IMR-90 (cell line): ENCODE measurements at regions not wholly inside any gene's neighbourhood (a gene's known extent, or its start where the extent isn't known, plus 50 kb on each side); places are given as distances from the start of the nearest gene placed in this dataset.
A peak's percentile ranks its signal among the peaks of the same experiment; 100 is the strongest.

Experiments used
- ATAC-seq: fragments of 200-7000 bp; cut with Tn5 transposase; 2 replicates; pipeline ENCODE4 v1.9.1; 2020; ENCODE audit warnings: low read depth, mild to moderate bottlenecking, moderate library complexity
- BruUV-seq: library from RNA; stranded (reverse); fragments of 400-500 nt; replicated peaks from 2 replicates; lab custom pipeline; 2021; lab: Mats Ljungman, UMichigan
- CTCF ChIA-PET: fragments of 300-600 bp; formaldehyde crosslinking; extraction: SDS; loops from one replicate; lab custom pipeline; 2021; ENCODE audit warnings: antibody characterized with exemption; lab: Yijun Ruan, JAX
- POLR2A ChIA-PET: fragments of 300-600 bp; sonication (Branson Sonifier 250); formaldehyde crosslinking; loops from one replicate; lab custom pipeline; 2022; ENCODE audit warnings: antibody characterized with exemption; ENCODE audit not compliant: unreplicated experiment; lab: Charles Lee
- DNase-seq: peaks from one replicate; pipeline ENCODE4 v3.0.0; 2013
- H2AFZ ChIP-seq: replicated peaks from 2 replicates; pipeline ENCODE3; 2013; ENCODE audit warnings: low read length, mild to moderate bottlenecking; ENCODE audit not compliant: poor library complexity
- H2AK5ac ChIP-seq: 2 replicates; pipeline ENCODE4 v1.6.1; 2013; ENCODE audit warnings: low read depth, low read length, inconsistent platforms
- H2AK9ac ChIP-seq: replicated peaks from 2 replicates; pipeline ENCODE3; 2013; ENCODE audit warnings: mild to moderate bottlenecking, low read depth, low read length, moderate library complexity; ENCODE audit not compliant: poor library complexity
- H2BK120ac ChIP-seq: 2 replicates; pipeline ENCODE4 v1.6.1; 2013; ENCODE audit warnings: low read depth, low read length, inconsistent platforms
- H2BK15ac ChIP-seq: 3 replicates; pipeline ENCODE4 v1.6.1; 2013; ENCODE audit warnings: low read depth, low read length, inconsistent platforms
- H2BK20ac ChIP-seq: 2 replicates; pipeline ENCODE4 v1.6.1; 2013; ENCODE audit warnings: low read depth, mild to moderate bottlenecking, inconsistent platforms, low read length, moderate library complexity
- H2BK5ac ChIP-seq: 2 replicates; pipeline ENCODE4 v1.6.1; 2013; ENCODE audit warnings: mild to moderate bottlenecking, low read depth, low read length, inconsistent platforms; ENCODE audit not compliant: poor library complexity, severe bottlenecking
- H3K14ac ChIP-seq: replicated peaks from 2 replicates; pipeline ENCODE4 v1.6.1; 2013; ENCODE audit warnings: low read depth, low read length, inconsistent platforms
- H3K18ac ChIP-seq: 2 replicates; pipeline ENCODE4 v1.6.1; 2013; ENCODE audit warnings: low read depth, low read length, control low read depth
- H3K23ac ChIP-seq: 2 replicates; pipeline ENCODE4 v1.6.1; 2013; ENCODE audit warnings: low read depth, low read length, inconsistent platforms
- H3K27ac ChIP-seq: 2 replicates; pipeline ENCODE4 v1.5.1; 2013; ENCODE audit warnings: mild to moderate bottlenecking, control low read depth, low read length; ENCODE audit not compliant: insufficient read depth
- H3K27me3 ChIP-seq: 2 replicates; pipeline ENCODE4 v1.6.1; 2013; ENCODE audit warnings: low read length; ENCODE audit not compliant: control insufficient read depth, insufficient read depth
- H3K36me3 ChIP-seq: 2 replicates; pipeline ENCODE4 v1.6.1; 2013; ENCODE audit warnings: low read length, mixed read lengths; ENCODE audit not compliant: control insufficient read depth, insufficient read depth
- H3K4ac ChIP-seq: 2 replicates; pipeline ENCODE4 v1.6.1; 2013; ENCODE audit warnings: low read depth, low read length, inconsistent platforms
- H3K4me1 ChIP-seq: 2 replicates; pipeline ENCODE4 v1.6.1; 2013; ENCODE audit warnings: low read length, mixed read lengths; ENCODE audit not compliant: control insufficient read depth, insufficient read depth
- H3K4me2 ChIP-seq: 2 replicates; pipeline ENCODE4 v1.6.1; 2013; ENCODE audit warnings: low read depth, mild to moderate bottlenecking, control low read depth, low read length, moderate library complexity
- H3K4me3 ChIP-seq: 2 replicates; pipeline ENCODE4 v1.5.1; 2013; ENCODE audit warnings: low read depth, mild to moderate bottlenecking, control low read depth, low read length, moderate library complexity; ENCODE audit not compliant: insufficient read depth
- H3K56ac ChIP-seq: 2 replicates; pipeline ENCODE4 v1.6.1; 2013; ENCODE audit warnings: low read length, inconsistent platforms; ENCODE audit not compliant: insufficient read depth; ENCODE audit errors: extremely low read depth
- H3K79me1 ChIP-seq, 2 experiments: 2 replicates each; pipeline ENCODE4 v1.6.1; 2013; ENCODE audit warnings: low read length in 2 of 2, inconsistent platforms in 1 of 2, low read depth in 1 of 2
- H3K9ac ChIP-seq: 2 replicates; pipeline ENCODE4 v1.6.1; 2013; ENCODE audit warnings: low read depth, low read length, control low read depth
- H3K9me1 ChIP-seq: 2 replicates; pipeline ENCODE4 v1.6.1; 2013; ENCODE audit warnings: low read length, inconsistent platforms; ENCODE audit not compliant: insufficient read depth
- H3K9me3 ChIP-seq: 2 replicates; pipeline ENCODE4 v1.6.1; 2013; ENCODE audit warnings: low read length; ENCODE audit not compliant: control insufficient read depth, insufficient read depth
- H4K20me1 ChIP-seq: 2 replicates; pipeline ENCODE4 v1.6.1; 2013; ENCODE audit warnings: low read length, inconsistent platforms; ENCODE audit not compliant: insufficient read depth
- H4K5ac ChIP-seq: 2 replicates; pipeline ENCODE4 v1.6.1; 2013; ENCODE audit warnings: mild to moderate bottlenecking, low read depth, low read length, control low read depth
- H4K8ac ChIP-seq, 2 experiments: 2 replicates each; pipeline ENCODE4 v1.6.1; 2013; ENCODE audit warnings: low read depth in 2 of 2, low read length in 2 of 2, control low read depth in 1 of 2, inconsistent platforms in 1 of 2
- H4K91ac ChIP-seq: 2 replicates; pipeline ENCODE4 v1.6.1; 2013; ENCODE audit warnings: low read depth, low read length, inconsistent platforms; ENCODE audit not compliant: insufficient read depth
- CEBPB ChIP-seq: IDR thresholded peaks from 2 replicates; pipeline ENCODE4 v1.6.1; 2012; ENCODE audit warnings: low read depth, low read length, improper control_type of control experiment
- CHD1 ChIP-seq: IDR thresholded peaks from 2 replicates; pipeline ENCODE4 v1.6.1; 2012; ENCODE audit warnings: low read depth, low read length, improper control_type of control experiment
- CTCF ChIP-seq: conservative IDR thresholded peaks from 2 replicates; pipeline ENCODE4 v1.5.1; 2012; ENCODE audit warnings: mild to moderate bottlenecking, low read depth, low read length, improper control_type of control experiment
- ELK1 ChIP-seq: fragments of 150-350 bp; IDR thresholded peaks from 2 replicates; pipeline ENCODE4 v1.6.1; 2016; ENCODE audit warnings: low read depth, mild to moderate bottlenecking, low read length, moderate library complexity, borderline replicate concordance
- MAFK ChIP-seq: IDR thresholded peaks from 2 replicates; pipeline ENCODE4 v1.6.1; 2012; ENCODE audit warnings: low read depth, low read length, improper control_type of control experiment
- MAZ ChIP-seq: IDR thresholded peaks from 2 replicates; pipeline ENCODE4 v1.6.1; 2012; ENCODE audit warnings: low read depth, mild to moderate bottlenecking, low read length, improper control_type of control experiment, moderate library complexity, borderline replicate concordance
- MXI1 ChIP-seq: IDR thresholded peaks from 2 replicates; pipeline ENCODE4 v1.6.1; 2012; ENCODE audit warnings: low read depth, mild to moderate bottlenecking, low read length, moderate library complexity, borderline replicate concordance
- POLR2A ChIP-seq: IDR thresholded peaks from 2 replicates; pipeline ENCODE4 v1.6.1; 2012; ENCODE audit warnings: mild to moderate bottlenecking, low read depth, low read length
- RAD21 ChIP-seq: IDR thresholded peaks from 2 replicates; pipeline ENCODE4 v1.6.1; 2012; ENCODE audit warnings: low read length, improper control_type of control experiment
- RCOR1 ChIP-seq: IDR thresholded peaks from 2 replicates; pipeline ENCODE4 v1.6.1; 2012; ENCODE audit warnings: mild to moderate bottlenecking, low read length, improper control_type of control experiment; ENCODE audit not compliant: insufficient replicate concordance
- RFX5 ChIP-seq: IDR thresholded peaks from 2 replicates; pipeline ENCODE4 v1.8.0; 2012; ENCODE audit warnings: low read depth, mild to moderate bottlenecking, low read length, moderate library complexity
- SMC3 ChIP-seq: fragments of 150-350 bp; IDR thresholded peaks from 2 replicates; pipeline ENCODE4 v1.6.1; 2016; ENCODE audit warnings: low read depth, mild to moderate bottlenecking, antibody characterized with exemption, low read length, moderate library complexity
- USF2 ChIP-seq: fragments of 150-350 bp; IDR thresholded peaks from 2 replicates; pipeline ENCODE4 v1.6.1; 2017; ENCODE audit warnings: mild to moderate bottlenecking, antibody characterized with exemption, low read length, low read depth
- WGBS, 2 experiments: methylation state at CpG; one replicate each; pipeline versions ENCODE4 v1.1.5 to v1.1.7; 2013; ENCODE audit warnings: missing lambda C conversion rate in 2 of 2; ENCODE audit not compliant: insufficient read length in 1 of 2; ENCODE audit errors: extremely low coverage in 2 of 2; 5-methylcytosine and 5-hydroxymethylcytosine counted together
- dilution Hi-C: fragments of 300-500 bp; cut with HindIII; formaldehyde crosslinking; loops from one replicate; pipeline ENCODE4 v1.14.3; 2018; ENCODE audit warnings: low sequenced_read_pairs; ENCODE audit not compliant: unreplicated experiment
- in situ Hi-C: fragments of 300-500 bp; cut with MboI; formaldehyde crosslinking; loops from 3 replicates; pipeline ENCODE4 v1.14.3; 2019; ENCODE audit warnings: low sequenced_read_pairs, inconsistent platforms, mixed read lengths
- intact Hi-C: fragments of 100-400 bp; cut with micrococcal nuclease; formaldehyde crosslinking; loops from 2 replicates; pipeline ENCODE4 v1.10.0; 2022

- Histone ChIP-seq H2AK9ac (no peak overlapping the region), H3K9me1 (peaks cover 5% of the 10 kb centered on the region; the same call in 1 of the 2 replicates), H3K56ac (no peak overlapping the region), H3K4ac (no peak overlapping the region), H3K27me3 (peaks cover 2% of the 10 kb centered on the region; the same call in 1 of the 2 replicates), H3K4me1 (peaks cover 4% of the 10 kb centered on the region), H3K14ac (no peak overlapping the region), H3K9ac (no peak overlapping the region), H3K18ac (no peak overlapping the region), H2AK5ac (no peak overlapping the region), H3K4me2 (peak overlapping the region; percentile 13; the same call in 1 of the 2 replicates), H2BK15ac (no peak overlapping the region), H3K27ac (no peak overlapping the region), H2BK120ac (no peak overlapping the region), H2BK20ac (no peak overlapping the region), H3K9me3 (peaks cover 3% of the 10 kb centered on the region; the same call in 1 of the 2 replicates), H4K20me1 (no peaks in the 10 kb centered on the region), H3K79me1 (no peaks in the 10 kb centered on the region), H4K91ac (no peak overlapping the region), H2AFZ (no peak overlapping the region), H2BK5ac (no peak overlapping the region), H3K4me3 (no peak overlapping the region), H4K5ac (no peak overlapping the region), H3K23ac (no peak overlapping the region), H3K36me3 (no peaks in the 10 kb centered on the region), H4K8ac (no peak overlapping the region)
- in situ Hi-C loops = no loop called here
- DNase-seq = peak; percentile 85
- WGBS, 2 experiments = no CpG with 5 or more reads among the region's 2 CpGs
- CTCF ChIA-PET = no interaction called here
- dilution Hi-C loops = no loop called here
- ATAC-seq = peak; percentile 93
- intact Hi-C loops = no loop called here
- TF ChIP-seq RAD21 (no peak), MAZ (no peak), SMC3 (no peak), POLR2A (no peak), MXI1 (no peak), MAFK (peak; percentile 9; the same call in 1 of the 2 replicates), RFX5 (no peak), CHD1 (no peak), CTCF (no peak), ELK1 (no peak), USF2 (no peak), CEBPB (0 out of 2 replicates have a peak, but pooled peaks have one; percentile 7), RCOR1 (no peak)
- no TSS peak for BruUV-seq
- POLR2A ChIA-PET = no interaction called here
Measured at GRCh38 chr3:153350420-153350819, 188.4 kb downstream of the RAP2B start.
